GM12878 (cell line): ENCODE measurements at regions not wholly inside any gene's neighbourhood (a gene's known extent, or its start where the extent isn't known, plus 50 kb on each side); places are given as distances from the start of the nearest gene placed in this dataset.

Source experiments
- ATAC-seq: fragments of 200-7000 bp; cut with Tn5 transposase; 3 replicates; pipeline ENCODE4 v1.9.1; 2020; ENCODE audit warnings: mild to moderate bottlenecking, moderate library complexity
- BruUV-seq: library from RNA; stranded (reverse); fragments of 400-500 nt; replicated peaks from 2 replicates; lab custom pipeline; 2021; lab: Mats Ljungman, UMichigan
- CTCF ChIA-PET: fragments of 300-600 bp; sonication (Branson Sonifier 250); formaldehyde crosslinking; extraction: SDS; loops from one replicate; lab custom pipeline; 2021; ENCODE audit warnings: inconsistent platforms; lab: Yijun Ruan, JAX
- POLR2A ChIA-PET: fragments of 350-600 bp; formaldehyde crosslinking; extraction: SDS; loops from one replicate; lab custom pipeline; 2021; ENCODE audit warnings: inconsistent platforms; lab: Charles Lee
- RAD21 ChIA-PET: fragments of 300-600 bp; sonication (Branson Sonifier 250); formaldehyde crosslinking; loops from one replicate; lab custom pipeline; 2023; ENCODE audit warnings: antibody characterized with exemption; ENCODE audit not compliant: unreplicated experiment; lab: Charles Lee
- SMC1A ChIA-PET: fragments of 300-600 bp; sonication (Branson Sonifier 250); formaldehyde crosslinking; loops from one replicate; lab custom pipeline; 2023; ENCODE audit not compliant: unreplicated experiment, uncharacterized antibody; lab: Charles Lee
- DNase-seq: peaks from one replicate; pipeline ENCODE4 v3.0.0-alpha.2; 2011; ENCODE audit warnings: low read depth, low spot score
- FAIRE-seq: peaks from 3 replicates; lab custom pipeline; 2011; peaks lifted over from hg19 to GRCh38; lab: Jason Lieb, UNC
- H2AFZ ChIP-seq: 2 replicates; pipeline ENCODE4 v1.6.0; 2011; ENCODE audit warnings: low read depth, low read length, control low read depth; ENCODE audit not compliant: control insufficient read depth
- H3K27ac ChIP-seq: 2 replicates; pipeline ENCODE4 v1.5.1; 2011; ENCODE audit warnings: control low read depth; ENCODE audit not compliant: control insufficient read depth, insufficient read depth
- H3K27me3 ChIP-seq, 2 experiments: replicated peaks in 1 of 2; 2 replicates each; pipeline versions ENCODE4 v1.6.0 to v1.6.1; 2011; ENCODE audit warnings: low read length in 1 of 2; ENCODE audit not compliant: control insufficient read depth in 2 of 2, insufficient read depth in 2 of 2
- H3K36me3 ChIP-seq, 2 experiments: 2 replicates each; pipeline ENCODE4 v1.5.1; 2011; ENCODE audit warnings: low read length in 1 of 2; ENCODE audit not compliant: control insufficient read depth in 2 of 2, insufficient read depth in 2 of 2
- H3K4me1 ChIP-seq: 2 replicates; pipeline ENCODE4 v1.6.1; 2011; ENCODE audit warnings: mild to moderate bottlenecking, low read length, moderate library complexity, mixed read lengths; ENCODE audit not compliant: control insufficient read depth, insufficient read depth
- H3K4me2 ChIP-seq: 2 replicates; pipeline ENCODE4 v1.6.0; 2011; ENCODE audit warnings: control low read depth; ENCODE audit not compliant: control insufficient read depth, insufficient read depth
- H3K4me3 ChIP-seq: fragments of 200-600 bp; sonication (generic); 2 replicates; pipeline ENCODE4 v1.5.1; 2016
- H3K79me2 ChIP-seq: 2 replicates; pipeline ENCODE4 v1.6.0; 2011; ENCODE audit warnings: low read length; ENCODE audit not compliant: control insufficient read depth, insufficient read depth
- H3K9ac ChIP-seq: 2 replicates; pipeline ENCODE4 v1.8.0; 2011; ENCODE audit warnings: low read length, control low read depth, mixed read lengths; ENCODE audit not compliant: control insufficient read depth, insufficient read depth
- H3K9me3 ChIP-seq: replicated peaks from 3 replicates; pipeline ENCODE4 v1.5.1; 2011; ENCODE audit warnings: mild to moderate bottlenecking, low read length; ENCODE audit not compliant: control insufficient read depth, insufficient read depth
- H4K20me1 ChIP-seq: 2 replicates; pipeline ENCODE4 v1.6.0; 2011; ENCODE audit not compliant: control insufficient read depth, insufficient read depth
- BMI1 ChIP-seq: fragments of 450-650 bp; IDR thresholded peaks from 2 replicates; pipeline ENCODE4 v1.6.1; 2016; ENCODE audit warnings: mild to moderate bottlenecking, moderate library complexity, borderline replicate concordance
- DPF2 ChIP-seq: fragments of 450-650 bp; IDR thresholded peaks from 2 replicates; pipeline ENCODE4 v1.6.1; 2017; ENCODE audit warnings: mild to moderate bottlenecking
- EGR1 ChIP-seq, 2 experiments: IDR thresholded peaks; 1 replicate in 1 of 2; 2 replicates in 1 of 2; pipeline ENCODE4 v1.6.1; 2011 to 2012; ENCODE audit warnings: low read depth in 2 of 2, low read length in 2 of 2, borderline replicate concordance in 1 of 2, mild to moderate bottlenecking in 1 of 2, moderate library complexity in 1 of 2
- JUNB ChIP-seq: IDR thresholded peaks from 2 replicates; pipeline ENCODE4 v1.6.1; 2016; ENCODE audit warnings: antibody characterized with exemption, mild to moderate bottlenecking
- JUND ChIP-seq: IDR thresholded peaks from 2 replicates; pipeline ENCODE4 v1.6.1; 2012; ENCODE audit warnings: low read depth, mild to moderate bottlenecking, low read length, improper control_type of control experiment, moderate library complexity
- MAX ChIP-seq: IDR thresholded peaks from 2 replicates; pipeline ENCODE4 v1.6.1; 2012; ENCODE audit warnings: low read depth, low read length, improper control_type of control experiment
- MLLT1 ChIP-seq: fragments of 450-650 bp; IDR thresholded peaks from 2 replicates; pipeline ENCODE4 v1.6.1; 2016; ENCODE audit warnings: mild to moderate bottlenecking
- MYB ChIP-seq: fragments of 150-350 bp; IDR thresholded peaks from 2 replicates; pipeline ENCODE4 v1.6.1; 2014; ENCODE audit warnings: mild to moderate bottlenecking, low read depth, low read length, borderline replicate concordance
- NRF1 ChIP-seq: conservative IDR thresholded peaks from 2 replicates; pipeline ENCODE4 v1.6.1; 2011; ENCODE audit warnings: mild to moderate bottlenecking, low read depth, low read length, improper control_type of control experiment
- PML ChIP-seq: IDR thresholded peaks from 2 replicates; pipeline ENCODE4 v1.6.1; 2012; ENCODE audit warnings: low read length, inconsistent platforms
- RUNX3 ChIP-seq: IDR thresholded peaks from 2 replicates; pipeline ENCODE4 v1.6.1; 2012; ENCODE audit warnings: low read length, inconsistent platforms
- SMAD1 ChIP-seq: fragments of 450-650 bp; IDR thresholded peaks from 2 replicates; pipeline ENCODE4 v1.6.1; 2018; ENCODE audit warnings: mild to moderate bottlenecking, low read depth; ENCODE audit not compliant: partially characterized antibody
- SMAD5 ChIP-seq: IDR thresholded peaks from 2 replicates; pipeline ENCODE4 v1.6.1; 2016; ENCODE audit warnings: antibody characterized with exemption, low read depth
- SREBF2 ChIP-seq: IDR thresholded peaks from 2 replicates; pipeline ENCODE4 v1.6.1; 2012; ENCODE audit warnings: mild to moderate bottlenecking, low read length
- SUZ12 ChIP-seq: fragments of 200-600 bp; sonication (generic); IDR thresholded peaks from one replicate; pipeline ENCODE4 v1.6.1; 2018; ENCODE audit warnings: antibody characterized with exemption, mild to moderate bottlenecking; ENCODE audit not compliant: unreplicated experiment
- TCF12 ChIP-seq: IDR thresholded peaks from 2 replicates; pipeline ENCODE4 v1.6.1; 2011; ENCODE audit warnings: low read depth, mild to moderate bottlenecking, low read length
- ZNF592 ChIP-seq: fragments of 450-650 bp; IDR thresholded peaks from 2 replicates; pipeline ENCODE4 v1.6.1; 2017; ENCODE audit warnings: mild to moderate bottlenecking, moderate library complexity
- ZSCAN29 ChIP-seq: fragments of 450-650 bp; IDR thresholded peaks from 2 replicates; pipeline ENCODE4 v1.6.1; 2017; ENCODE audit warnings: mild to moderate bottlenecking, moderate library complexity
- WGBS: methylation state at CpG from one replicate; pipeline ENCODE4 v1.1.6; 2016; ENCODE audit warnings: low lambda C conversion rate; ENCODE audit not compliant: insufficient replicate concordance, insufficient coverage; ENCODE audit errors: missing lambda C conversion rate; 5-methylcytosine and 5-hydroxymethylcytosine counted together
- in situ Hi-C: fragments of 300-500 bp; cut with MboI; formaldehyde crosslinking; loops from 9 replicates; pipeline ENCODE4 v1.14.3; 2018; ENCODE audit warnings: mixed read lengths
- intact Hi-C: fragments of 100-400 bp; cut with micrococcal nuclease; formaldehyde crosslinking; loops from one replicate; pipeline ENCODE4 v1.14.2; 2022; ENCODE audit not compliant: unreplicated experiment

- TF ChIP-seq ZNF592 (no peak), JUNB (no peak), SMAD5 (no peak)
Observed at GRCh38 chr7:8939446-8939845, 506.0 kb downstream of the NXPH1 start (continued).

GRCh38 chr7:8963722-8964121 is 530.3 kb downstream of the NXPH1 start:
- in situ Hi-C loops = no loop called here
- 19% methylated on average over 2 of the region's 2 CpGs for WGBS
- TF ChIP-seq BMI1 (no peak), RUNX3 (no peak), TCF12 (no peak), ZSCAN29 (no peak), NRF1 (no peak), SUZ12 (no peak), MYB (no peak), MLLT1 (no peak), EGR1 (IDR thresholded peaks at IDR 0.05; ENCODE audit: borderline replicate concordance in 1 of 2, low read depth in 2 of 2, low read length in 2 of 2) (no peak), SREBF2 (no peak), SMAD1 (no peak), JUND (no peak), MAX (no peak), DPF2 (no peak), PML (no peak)
- no peaks in the 10 kb centered on the region for H3K27me3 ChIP-seq
- ATAC-seq = no peak
- no peaks in the 10 kb centered on the region for H3K9me3 ChIP-seq
- H3K4me2 ChIP-seq = no peak overlapping the region
- intact Hi-C loops = no loop called here
- H3K27ac ChIP-seq = no peak overlapping the region
- no peaks in the 10 kb centered on the region for H3K4me1 ChIP-seq
- BruUV-seq = no TSS peak
- no peaks in the 10 kb centered on the region for H3K79me2 ChIP-seq
- FAIRE-seq = no peak
- H3K4me3 ChIP-seq = no peak overlapping the region
- H4K20me1 ChIP-seq = no peaks in the 10 kb centered on the region
- ChIA-PET SMC1A (no interaction called here), RAD21 (no interaction called here), POLR2A (no interaction called here), CTCF (no interaction called here)
- H2AFZ ChIP-seq = no peak overlapping the region
- DNase-seq = no peak
- H3K9ac ChIP-seq = no peak overlapping the region
- no peaks in the 10 kb centered on the region for H3K36me3 ChIP-seq
